ENCODE measurements at regions not wholly inside any gene's neighbourhood (a gene's known extent, or its start where the extent isn't known, plus 50 kb on each side); places are given as distances from the start of the nearest gene placed in this dataset.
A peak's percentile ranks its signal among the peaks of the same experiment; 100 is the strongest.

- H3K4me3 ChIP-seq (ENCODE audit: low read depth, low read length) = no peak overlapping the region
- in situ Hi-C loops (cut with HindIII; ENCODE audit: low sequenced_read_pairs) = no loop called here
- TF ChIP-seq, protein P1, sequence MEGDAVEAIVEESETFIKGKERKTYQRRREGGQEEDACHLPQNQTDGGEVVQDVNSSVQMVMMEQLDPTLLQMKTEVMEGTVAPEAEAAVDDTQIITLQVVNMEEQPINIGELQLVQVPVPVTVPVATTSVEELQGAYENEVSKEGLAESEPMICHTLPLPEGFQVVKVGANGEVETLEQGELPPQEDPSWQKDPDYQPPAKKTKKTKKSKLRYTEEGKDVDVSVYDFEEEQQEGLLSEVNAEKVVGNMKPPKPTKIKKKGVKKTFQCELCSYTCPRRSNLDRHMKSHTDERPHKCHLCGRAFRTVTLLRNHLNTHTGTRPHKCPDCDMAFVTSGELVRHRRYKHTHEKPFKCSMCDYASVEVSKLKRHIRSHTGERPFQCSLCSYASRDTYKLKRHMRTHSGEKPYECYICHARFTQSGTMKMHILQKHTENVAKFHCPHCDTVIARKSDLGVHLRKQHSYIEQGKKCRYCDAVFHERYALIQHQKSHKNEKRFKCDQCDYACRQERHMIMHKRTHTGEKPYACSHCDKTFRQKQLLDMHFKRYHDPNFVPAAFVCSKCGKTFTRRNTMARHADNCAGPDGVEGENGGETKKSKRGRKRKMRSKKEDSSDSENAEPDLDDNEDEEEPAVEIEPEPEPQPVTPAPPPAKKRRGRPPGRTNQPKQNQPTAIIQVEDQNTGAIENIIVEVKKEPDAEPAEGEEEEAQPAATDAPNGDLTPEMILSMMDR (IDR thresholded peaks at IDR 0.05; ENCODE audit: low read depth, low read length, missing control alignments) = no peak
- DNase-seq (ENCODE audit: low read depth) = no peak
These were observed 74.1 kb upstream of the STOX2 start for GRCh38 chr4:183831026-183831446.

GRCh38 chr4:183831683-183832082 is 73.4 kb upstream of the STOX2 start:
- TF ChIP-seq, protein P1 (IDR thresholded peaks at IDR 0.05; ENCODE audit: low read depth, low read length, missing control alignments) = no peak
- in situ Hi-C loops (cut with HindIII; ENCODE audit: low sequenced_read_pairs) = no loop called here
- no peak for DNase-seq (ENCODE audit: low read depth)
- no peak overlapping the region for H3K4me3 ChIP-seq (ENCODE audit: low read depth, low read length)

GRCh38 chr4:183832776-183833450 is 72.2 kb upstream of the STOX2 start:
- in situ Hi-C loops (cut with HindIII; ENCODE audit: low sequenced_read_pairs) = no loop called here
- TF ChIP-seq, protein P1 (IDR thresholded peaks at IDR 0.05; ENCODE audit: low read depth, low read length, missing control alignments) = no peak
- H3K4me3 ChIP-seq (ENCODE audit: low read depth, low read length) = no peak overlapping the region
- DNase-seq (ENCODE audit: low read depth) = no peak

GRCh38 chr4:183834252-183834651 is 70.9 kb upstream of the STOX2 start:
- in situ Hi-C loops (cut with HindIII; ENCODE audit: low sequenced_read_pairs) = no loop called here
- no peak overlapping the region for H3K4me3 ChIP-seq (ENCODE audit: low read depth, low read length)
- TF ChIP-seq, protein P1 (IDR thresholded peaks at IDR 0.05; ENCODE audit: low read depth, low read length, missing control alignments) = no peak
- no peak for DNase-seq (ENCODE audit: low read depth)

GRCh38 chr4:183837222-183837621 is 67.9 kb upstream of the STOX2 start:
- TF ChIP-seq, protein P1 (IDR thresholded peaks at IDR 0.05; ENCODE audit: low read depth, low read length, missing control alignments) = no peak
- H3K4me3 ChIP-seq (ENCODE audit: low read depth, low read length) = no peak overlapping the region
- in situ Hi-C loops (cut with HindIII; ENCODE audit: low sequenced_read_pairs) = no loop called here
- DNase-seq (ENCODE audit: low read depth) = no peak

DNA sequence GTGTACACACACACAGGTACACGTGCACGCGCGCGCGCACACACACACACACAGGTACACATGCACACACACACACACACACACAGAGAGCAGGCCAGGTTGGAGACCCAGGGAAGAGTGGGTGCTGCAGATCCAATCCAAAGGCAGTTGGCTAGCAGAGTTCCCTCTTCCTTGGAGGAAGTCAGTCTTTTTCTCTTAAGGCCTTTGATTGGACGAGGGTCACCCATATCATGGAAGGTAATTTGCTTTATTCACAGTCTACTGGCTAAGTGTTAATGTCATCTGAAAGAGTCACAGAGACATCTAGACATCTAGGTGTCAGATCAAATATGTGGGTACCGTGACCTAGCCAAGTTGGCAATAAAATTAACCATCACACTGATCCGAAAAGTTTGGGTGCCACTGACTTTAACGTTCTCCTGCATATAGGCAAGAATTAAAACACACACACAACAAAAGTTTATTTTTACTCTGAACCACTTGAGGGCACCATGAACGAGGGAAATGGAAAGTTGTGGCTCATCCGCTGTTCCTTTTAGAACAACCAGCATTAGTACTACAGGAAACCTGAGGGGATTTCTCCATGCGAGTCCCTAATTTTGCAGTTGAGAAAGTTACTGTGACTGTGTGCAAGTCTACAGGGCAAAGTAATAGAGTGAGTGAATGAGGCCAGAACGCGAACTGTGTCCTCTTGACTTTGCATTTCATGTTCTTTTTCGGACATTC is 66.0 kb upstream of the STOX2 start:
- peak; percentile 5 for DNase-seq (ENCODE audit: low read depth)
- no peak overlapping the region for H3K4me3 ChIP-seq (ENCODE audit: low read depth, low read length)
- TF ChIP-seq, protein P1 (IDR thresholded peaks at IDR 0.05; ENCODE audit: low read depth, low read length, missing control alignments) = peak; percentile 13
- in situ Hi-C loops (cut with HindIII; ENCODE audit: low sequenced_read_pairs) = no loop called here

Measured in astrocyte of the cerebellum (primary cell).